ENCODE measurements at regions not wholly inside any gene's neighbourhood (a gene's known extent, or its start where the extent isn't known, plus 50 kb on each side); places are given as distances from the start of the nearest gene placed in this dataset.

- FAIRE-seq: no peak
Measured at GRCh38 chr6:11356404-11357155, 124.1 kb upstream of the NEDD9 start.

GRCh38 chr6:11353921-11354389 is 121.5 kb upstream of the NEDD9 start:
- FAIRE-seq: no peak

- no peak for FAIRE-seq
Measured at GRCh38 chr6:11350294-11350693, 117.8 kb upstream of the NEDD9 start.

- FAIRE-seq: no peak
Measured at GRCh38 chr6:11349880-11350279, 117.4 kb upstream of the NEDD9 start.

GRCh38 chr6:11346516-11346915 is 114.0 kb upstream of the NEDD9 start:
- no peak for FAIRE-seq

- no peak for FAIRE-seq
Measured at GRCh38 chr6:11345536-11345935, 113.1 kb upstream of the NEDD9 start.

- FAIRE-seq: no peak
Measured at GRCh38 chr6:11343963-11344723, 111.7 kb upstream of the NEDD9 start.

- FAIRE-seq: no peak
Measured at GRCh38 chr6:11341867-11342266, 109.4 kb upstream of the NEDD9 start.

GRCh38 chr6:11341303-11341702 is 108.8 kb upstream of the NEDD9 start:
- no peak for FAIRE-seq

- no peak for FAIRE-seq
Measured at GRCh38 chr6:11339380-11339779, 106.9 kb upstream of the NEDD9 start.

GRCh38 chr6:11337306-11337705 is 104.8 kb upstream of the NEDD9 start:
- no peak for FAIRE-seq

- FAIRE-seq: no peak
Measured at GRCh38 chr6:11335826-11336225, 103.4 kb upstream of the NEDD9 start.

- FAIRE-seq: no peak
Measured at GRCh38 chr6:11333132-11333849, 100.8 kb upstream of the NEDD9 start.

- no peak for FAIRE-seq
Measured at GRCh38 chr6:11332463-11332862, 100.0 kb upstream of the NEDD9 start.

- FAIRE-seq: no peak
Measured at GRCh38 chr6:11331111-11331510, 98.6 kb upstream of the NEDD9 start.

GRCh38 chr6:11330413-11330760 is 97.9 kb upstream of the NEDD9 start:
- FAIRE-seq: no peak

GRCh38 chr6:11329726-11330412 is 97.4 kb upstream of the NEDD9 start:
- FAIRE-seq: no peak

- no peak for FAIRE-seq
Measured at GRCh38 chr6:11328613-11329247, 96.3 kb upstream of the NEDD9 start.

- FAIRE-seq: no peak
Measured at GRCh38 chr6:11327961-11328360, 95.5 kb upstream of the NEDD9 start.

GRCh38 chr6:11326116-11326515 is 93.6 kb upstream of the NEDD9 start:
- no peak for FAIRE-seq

GRCh38 chr6:11324453-11325015 is 92.1 kb upstream of the NEDD9 start:
- FAIRE-seq: no peak
